ENCODE measurements at regions not wholly inside any gene's neighbourhood (a gene's known extent, or its start where the extent isn't known, plus 50 kb on each side); places are given as distances from the start of the nearest gene placed in this dataset.
A peak's percentile ranks its signal among the peaks of the same experiment; 100 is the strongest.

- H2BK5ac ChIP-seq (ENCODE audit: low read length) = no peak overlapping the region
- peak overlapping the region; percentile 43 for H3K4ac ChIP-seq (ENCODE audit: low read depth, low read length)
- no peaks in the 10 kb centered on the region for H3K79me1 ChIP-seq (ENCODE audit: low read length)
- DNase-seq = peak; percentile 80
- no peak overlapping the region for H3K9ac ChIP-seq (ENCODE audit: low read length)
- no peak overlapping the region for H2BK120ac ChIP-seq (ENCODE audit: low read depth, low read length)
- no peak overlapping the region for H4K8ac ChIP-seq (ENCODE audit: low read depth, low read length)
- no peak overlapping the region for H3K56ac ChIP-seq (ENCODE audit: low read length)
- H4K5ac ChIP-seq (ENCODE audit: low read length) = no peak overlapping the region
- WGBS (ENCODE audit: extremely low coverage, insufficient coverage, low lambda C conversion rate) = no CpG with 5 or more reads among the region's 5 CpGs
- no peak overlapping the region for H3K23ac ChIP-seq (ENCODE audit: low read length)
- no peaks in the 10 kb centered on the region for H3K27me3 ChIP-seq (ENCODE audit: insufficient read depth, low read length, poor library complexity)
- H3K36me3 ChIP-seq (ENCODE audit: control insufficient read depth, insufficient read depth, low read length) = no peaks in the 10 kb centered on the region
- no peaks in the 10 kb centered on the region for H3K4me1 ChIP-seq (ENCODE audit: control insufficient read depth, low read depth, low read length)
- H3K79me2 ChIP-seq (ENCODE audit: control insufficient read depth, insufficient read depth, low read length) = no peaks in the 10 kb centered on the region
- H3K18ac ChIP-seq (ENCODE audit: low read length) = no peak overlapping the region
- H2AK5ac ChIP-seq (ENCODE audit: low read length) = no peak overlapping the region
- no peak overlapping the region for H3K4me3 ChIP-seq (ENCODE audit: low read length)
- H3K4me2 ChIP-seq (ENCODE audit: low read length) = no peak overlapping the region
- no peak overlapping the region for H3K27ac ChIP-seq (ENCODE audit: low read depth, low read length)
- H2BK15ac ChIP-seq (replicated peaks; ENCODE audit: low read depth) = no peak overlapping the region
These were observed 406.9 kb upstream of the ACTBL2 start for GRCh38 chr5:57889558-57889957.

- H3K23ac ChIP-seq (ENCODE audit: low read length) = peak overlapping the region; percentile 83
- no peak overlapping the region for H4K5ac ChIP-seq (ENCODE audit: low read length)
- H2BK120ac ChIP-seq (ENCODE audit: low read depth, low read length) = no peak overlapping the region
- no peaks in the 10 kb centered on the region for H3K4me1 ChIP-seq (ENCODE audit: control insufficient read depth, low read depth, low read length)
- H3K9ac ChIP-seq (ENCODE audit: low read length) = no peak overlapping the region
- H3K27ac ChIP-seq (ENCODE audit: low read depth, low read length) = no peak overlapping the region
- no peaks in the 10 kb centered on the region for H3K79me1 ChIP-seq (ENCODE audit: low read length)
- no peaks in the 10 kb centered on the region for H3K36me3 ChIP-seq (ENCODE audit: control insufficient read depth, insufficient read depth, low read length)
- H3K4me2 ChIP-seq (ENCODE audit: low read length) = no peak overlapping the region
- WGBS (ENCODE audit: extremely low coverage, insufficient coverage, low lambda C conversion rate) = no CpG with 5 or more reads among the region's 6 CpGs
- peak overlapping the region; percentile 34 for H3K56ac ChIP-seq (ENCODE audit: low read length)
- no peak overlapping the region for H3K4me3 ChIP-seq (ENCODE audit: low read length)
- H2AK5ac ChIP-seq (ENCODE audit: low read length) = no peak overlapping the region
- no peaks in the 10 kb centered on the region for H3K79me2 ChIP-seq (ENCODE audit: control insufficient read depth, insufficient read depth, low read length)
- no peak overlapping the region for H4K8ac ChIP-seq (ENCODE audit: low read depth, low read length)
- no peaks in the 10 kb centered on the region for H3K27me3 ChIP-seq (ENCODE audit: insufficient read depth, low read length, poor library complexity)
- peak; percentile 87 for DNase-seq
- no peak overlapping the region for H3K4ac ChIP-seq (ENCODE audit: low read depth, low read length)
- no peak overlapping the region for H2BK15ac ChIP-seq (replicated peaks; ENCODE audit: low read depth)
- H3K18ac ChIP-seq (ENCODE audit: low read length) = no peak overlapping the region
- H2BK5ac ChIP-seq (ENCODE audit: low read length) = no peak overlapping the region
These were observed 405.4 kb upstream of the ACTBL2 start for GRCh38 chr5:57887851-57888621.

GRCh38 chr5:57884346-57885102 is 401.9 kb upstream of the ACTBL2 start:
- H3K4me1 ChIP-seq (ENCODE audit: control insufficient read depth, low read depth, low read length) = no peaks in the 10 kb centered on the region
- no peak overlapping the region for H4K5ac ChIP-seq (ENCODE audit: low read length)
- H2AK5ac ChIP-seq (ENCODE audit: low read length) = no peak overlapping the region
- H4K8ac ChIP-seq (ENCODE audit: low read depth, low read length) = no peak overlapping the region
- H2BK15ac ChIP-seq (replicated peaks; ENCODE audit: low read depth) = no peak overlapping the region
- no peak overlapping the region for H3K4ac ChIP-seq (ENCODE audit: low read depth, low read length)
- no peak overlapping the region for H3K4me3 ChIP-seq (ENCODE audit: low read length)
- H3K79me2 ChIP-seq (ENCODE audit: control insufficient read depth, insufficient read depth, low read length) = no peaks in the 10 kb centered on the region
- no peaks in the 10 kb centered on the region for H3K27me3 ChIP-seq (ENCODE audit: insufficient read depth, low read length, poor library complexity)
- H3K27ac ChIP-seq (ENCODE audit: low read depth, low read length) = no peak overlapping the region
- WGBS (ENCODE audit: extremely low coverage, insufficient coverage, low lambda C conversion rate) = no CpG with 5 or more reads among the region's 5 CpGs
- no peaks in the 10 kb centered on the region for H3K36me3 ChIP-seq (ENCODE audit: control insufficient read depth, insufficient read depth, low read length)
- H2BK5ac ChIP-seq (ENCODE audit: low read length) = no peak overlapping the region
- no peak overlapping the region for H3K9ac ChIP-seq (ENCODE audit: low read length)
- H3K79me1 ChIP-seq (ENCODE audit: low read length) = no peaks in the 10 kb centered on the region
- no peak overlapping the region for H3K23ac ChIP-seq (ENCODE audit: low read length)
- H2BK120ac ChIP-seq (ENCODE audit: low read depth, low read length) = no peak overlapping the region
- H3K4me2 ChIP-seq (ENCODE audit: low read length) = no peak overlapping the region
- H3K56ac ChIP-seq (ENCODE audit: low read length) = no peak overlapping the region
- DNase-seq = no peak
- H3K18ac ChIP-seq (ENCODE audit: low read length) = no peak overlapping the region

- no peaks in the 10 kb centered on the region for H3K4me1 ChIP-seq (ENCODE audit: control insufficient read depth, low read depth, low read length)
- no peak overlapping the region for H4K8ac ChIP-seq (ENCODE audit: low read depth, low read length)
- no peaks in the 10 kb centered on the region for H3K79me2 ChIP-seq (ENCODE audit: control insufficient read depth, insufficient read depth, low read length)
- DNase-seq = no peak
- no peak overlapping the region for H3K4me2 ChIP-seq (ENCODE audit: low read length)
- H3K23ac ChIP-seq (ENCODE audit: low read length) = no peak overlapping the region
- H4K5ac ChIP-seq (ENCODE audit: low read length) = no peak overlapping the region
- peak overlapping the region; percentile 51 for H3K18ac ChIP-seq (ENCODE audit: low read length)
- WGBS (ENCODE audit: extremely low coverage, insufficient coverage, low lambda C conversion rate) = no CpG with 5 or more reads among the region's 2 CpGs
- H3K56ac ChIP-seq (ENCODE audit: low read length) = no peak overlapping the region
- no peak overlapping the region for H3K9ac ChIP-seq (ENCODE audit: low read length)
- H3K4ac ChIP-seq (ENCODE audit: low read depth, low read length) = no peak overlapping the region
- no peak overlapping the region for H3K27ac ChIP-seq (ENCODE audit: low read depth, low read length)
- H2BK120ac ChIP-seq (ENCODE audit: low read depth, low read length) = no peak overlapping the region
- no peak overlapping the region for H2BK5ac ChIP-seq (ENCODE audit: low read length)
- H2BK15ac ChIP-seq (replicated peaks; ENCODE audit: low read depth) = no peak overlapping the region
- no peaks in the 10 kb centered on the region for H3K27me3 ChIP-seq (ENCODE audit: insufficient read depth, low read length, poor library complexity)
- H2AK5ac ChIP-seq (ENCODE audit: low read length) = no peak overlapping the region
- no peaks in the 10 kb centered on the region for H3K36me3 ChIP-seq (ENCODE audit: control insufficient read depth, insufficient read depth, low read length)
- H3K4me3 ChIP-seq (ENCODE audit: low read length) = no peak overlapping the region
- H3K79me1 ChIP-seq (ENCODE audit: low read length) = no peaks in the 10 kb centered on the region
These were observed 397.6 kb upstream of the ACTBL2 start for GRCh38 chr5:57880216-57880615.

- H3K27ac ChIP-seq (ENCODE audit: low read depth, low read length) = no peak overlapping the region
- no peaks in the 10 kb centered on the region for H3K36me3 ChIP-seq (ENCODE audit: control insufficient read depth, insufficient read depth, low read length)
- WGBS (ENCODE audit: extremely low coverage, insufficient coverage, low lambda C conversion rate) = no CpG with 5 or more reads among the region's 4 CpGs
- H3K79me1 ChIP-seq (ENCODE audit: low read length) = no peaks in the 10 kb centered on the region
- no peaks in the 10 kb centered on the region for H3K27me3 ChIP-seq (ENCODE audit: insufficient read depth, low read length, poor library complexity)
- no peak overlapping the region for H3K9ac ChIP-seq (ENCODE audit: low read length)
- no peak overlapping the region for H2BK5ac ChIP-seq (ENCODE audit: low read length)
- no peaks in the 10 kb centered on the region for H3K79me2 ChIP-seq (ENCODE audit: control insufficient read depth, insufficient read depth, low read length)
- H2BK15ac ChIP-seq (replicated peaks; ENCODE audit: low read depth) = no peak overlapping the region
- H3K56ac ChIP-seq (ENCODE audit: low read length) = no peak overlapping the region
- H3K23ac ChIP-seq (ENCODE audit: low read length) = no peak overlapping the region
- H3K4me1 ChIP-seq (ENCODE audit: control insufficient read depth, low read depth, low read length) = no peaks in the 10 kb centered on the region
- no peak overlapping the region for H3K4me3 ChIP-seq (ENCODE audit: low read length)
- no peak overlapping the region for H3K4me2 ChIP-seq (ENCODE audit: low read length)
- H4K8ac ChIP-seq (ENCODE audit: low read depth, low read length) = peak overlapping the region; percentile 28
- no peak for DNase-seq
- no peak overlapping the region for H4K5ac ChIP-seq (ENCODE audit: low read length)
- no peak overlapping the region for H2AK5ac ChIP-seq (ENCODE audit: low read length)
- no peak overlapping the region for H3K4ac ChIP-seq (ENCODE audit: low read depth, low read length)
- no peak overlapping the region for H3K18ac ChIP-seq (ENCODE audit: low read length)
- no peak overlapping the region for H2BK120ac ChIP-seq (ENCODE audit: low read depth, low read length)
These were observed 395.7 kb upstream of the ACTBL2 start for GRCh38 chr5:57878301-57878722.
